Mucosa of stomach (tissue), 1 donor: ENCODE measurements at regions not wholly inside any gene's neighbourhood (a gene's known extent, or its start where the extent isn't known, plus 50 kb on each side); places are given as distances from the start of the nearest gene placed in this dataset.
"Not testable (repeated sequence)": the region's sequence is repeated elsewhere in the genome, so short reads cannot be mapped to it uniquely, and the experiment has no call there.

ENCODE experiments used
- H3K27me3 ChIP-seq: one replicate; pipeline ENCODE4 v1.7.0; 2013; ENCODE audit warnings: mild to moderate bottlenecking, low read length; ENCODE audit not compliant: control insufficient read depth, insufficient read depth
- H3K36me3 ChIP-seq: one replicate; pipeline ENCODE4 v1.7.0; 2013; ENCODE audit warnings: low read length; ENCODE audit not compliant: control insufficient read depth, insufficient read depth
- H3K4me1 ChIP-seq: one replicate; pipeline ENCODE4 v1.7.0; 2013; ENCODE audit warnings: mild to moderate bottlenecking, low read length; ENCODE audit not compliant: control insufficient read depth, insufficient read depth
- H3K4me3 ChIP-seq: one replicate; pipeline ENCODE4 v1.7.0; 2013; ENCODE audit warnings: low read length
- H3K9ac ChIP-seq: one replicate; pipeline ENCODE4 v1.7.0; 2013; ENCODE audit warnings: mild to moderate bottlenecking, low read length, moderate library complexity
- H3K9me3 ChIP-seq: one replicate; pipeline ENCODE4 v1.7.0; 2013; ENCODE audit warnings: mild to moderate bottlenecking, low read length, moderate library complexity; ENCODE audit not compliant: control insufficient read depth
- donor health status: Pancreatic carcinoma.

GRCh38 chr16:88128556-88128955 is 177.3 kb downstream of the BANP start:
- Histone ChIP-seq H3K9me3 (no peaks in the 10 kb centered on the region), H3K36me3 (no peaks in the 10 kb centered on the region), H3K4me1 (no peaks in the 10 kb centered on the region), H3K4me3 (no peak overlapping the region), H3K9ac (no peak overlapping the region), H3K27me3 (no peaks in the 10 kb centered on the region)

- H3K9me3 ChIP-seq, H3K27me3 ChIP-seq: not testable (repeated sequence)
These were observed 177.9 kb downstream of the BANP start for GRCh38 chr16:88129133-88129532.

DNA sequence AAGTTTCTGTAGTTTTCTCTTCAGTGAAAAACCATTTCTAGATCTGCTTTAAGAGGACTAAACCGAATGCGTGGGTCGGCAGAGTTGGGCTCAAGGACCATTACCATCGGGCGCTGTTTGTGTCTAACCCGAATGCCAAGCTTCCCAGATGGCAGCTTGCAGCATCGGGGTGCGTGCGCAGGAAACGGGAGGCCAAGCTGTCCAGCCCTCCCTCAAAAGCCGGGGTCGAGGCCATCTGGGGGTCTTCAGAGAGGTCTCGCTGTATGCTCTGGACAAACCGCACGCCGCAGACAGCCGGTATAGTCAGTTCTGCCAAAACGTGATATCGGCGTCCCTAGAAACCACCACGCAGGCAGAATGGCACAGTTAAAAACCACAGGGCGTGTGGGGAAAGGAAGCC is 178.8 kb downstream of the BANP start:
- Histone ChIP-seq H3K4me3 (no peak overlapping the region), H3K27me3 (no peaks in the 10 kb centered on the region), H3K9me3 (no peaks in the 10 kb centered on the region), H3K9ac (no peak overlapping the region), H3K4me1 (no peaks in the 10 kb centered on the region), H3K36me3 (no peaks in the 10 kb centered on the region)

More at GRCh38 chr16:88129133-88129532, 177.9 kb downstream of the BANP start:
- H3K9ac ChIP-seq, H3K4me3 ChIP-seq, H3K36me3 ChIP-seq, H3K4me1 ChIP-seq: not testable (repeated sequence)

DNA sequence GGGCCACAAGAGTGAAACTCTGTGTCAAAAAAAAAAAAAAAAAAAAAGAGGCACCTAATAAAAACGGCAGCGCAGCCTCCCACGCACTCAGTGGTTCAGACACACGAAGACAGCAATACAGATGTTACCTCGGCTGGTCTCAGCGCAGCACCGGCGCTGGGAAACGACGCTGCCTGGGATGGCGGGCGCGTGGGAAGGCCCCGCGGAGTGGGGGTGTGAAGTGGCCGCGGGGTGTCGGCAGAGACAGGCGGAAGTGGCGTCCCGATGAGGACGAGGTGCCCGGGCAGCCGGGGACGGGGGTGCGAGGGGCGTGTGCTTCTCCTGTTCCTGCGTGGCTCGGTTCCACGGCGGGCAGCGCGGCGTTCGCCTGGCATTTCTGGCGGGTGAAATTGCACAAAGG is 179.4 kb downstream of the BANP start:
- Histone ChIP-seq H3K4me1 (no peaks in the 10 kb centered on the region), H3K27me3 (no peaks in the 10 kb centered on the region), H3K9me3 (no peaks in the 10 kb centered on the region), H3K9ac (no peak overlapping the region), H3K36me3 (no peaks in the 10 kb centered on the region), H3K4me3 (no peak overlapping the region)

GRCh38 chr16:88131256-88131655 is 180.0 kb downstream of the BANP start:
- Histone ChIP-seq H3K36me3 (no peaks in the 10 kb centered on the region), H3K4me3 (no peak overlapping the region), H3K4me1 (no peaks in the 10 kb centered on the region), H3K27me3 (no peaks in the 10 kb centered on the region), H3K9ac (no peak overlapping the region), H3K9me3 (no peaks in the 10 kb centered on the region)

- H3K9ac ChIP-seq = no peak overlapping the region
- no peaks in the 10 kb centered on the region for H3K36me3 ChIP-seq
- H3K4me1 ChIP-seq = no peaks in the 10 kb centered on the region
- H3K9me3 ChIP-seq = no peaks in the 10 kb centered on the region
- H3K27me3 ChIP-seq = no peaks in the 10 kb centered on the region
- no peak overlapping the region for H3K4me3 ChIP-seq
These were observed 180.7 kb downstream of the BANP start for GRCh38 chr16:88131966-88132365.

DNA sequence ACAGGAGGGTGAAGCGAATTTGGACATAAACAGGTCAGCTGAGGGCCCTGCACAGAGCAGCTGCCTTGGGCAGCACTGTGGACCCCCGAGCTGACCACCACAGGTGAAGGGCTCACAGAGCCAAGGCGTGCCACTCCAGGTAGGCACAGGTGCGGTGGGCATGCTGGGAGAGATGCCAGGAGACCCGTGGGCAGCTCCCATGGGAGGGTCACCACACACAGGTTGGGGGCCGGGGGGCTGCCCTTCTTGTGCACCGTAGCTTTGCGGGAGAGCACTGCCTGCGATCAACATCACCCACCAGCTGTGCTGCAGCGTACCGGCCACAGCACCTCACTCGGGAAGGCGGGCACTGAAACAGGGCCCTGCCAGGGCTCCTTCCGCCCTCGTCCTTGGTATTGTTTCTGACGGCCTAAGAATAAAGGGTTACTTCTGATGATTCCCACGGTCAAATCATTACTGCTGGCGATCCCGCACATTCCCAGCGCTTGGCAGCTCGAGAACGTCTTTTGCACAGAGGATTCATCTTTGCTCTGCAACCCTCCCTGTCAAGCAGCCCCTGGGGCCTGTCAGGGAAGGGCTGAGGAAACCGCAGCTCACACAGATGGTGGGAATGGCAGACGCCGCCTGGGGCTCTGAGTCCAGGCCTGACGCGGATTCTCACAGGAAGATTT is 181.7 kb downstream of the BANP start:
- no peak overlapping the region for H3K4me3 ChIP-seq
- H3K9me3 ChIP-seq = no peaks in the 10 kb centered on the region
- H3K4me1 ChIP-seq = no peaks in the 10 kb centered on the region
- no peaks in the 10 kb centered on the region for H3K36me3 ChIP-seq
- H3K27me3 ChIP-seq = no peaks in the 10 kb centered on the region
- no peak overlapping the region for H3K9ac ChIP-seq

- Histone ChIP-seq H3K4me3 (no peak overlapping the region), H3K9me3 (no peaks in the 10 kb centered on the region), H3K4me1 (no peaks in the 10 kb centered on the region)
These were observed 182.2 kb downstream of the BANP start for GRCh38 chr16:88133507-88133843.

GRCh38 chr16:88134172-88134898 is 183.1 kb downstream of the BANP start:
- not testable (repeated sequence) for H3K27me3 ChIP-seq, H3K4me1 ChIP-seq, H3K4me3 ChIP-seq, H3K9ac ChIP-seq, H3K9me3 ChIP-seq, H3K36me3 ChIP-seq

More at GRCh38 chr16:88133507-88133843, 182.2 kb downstream of the BANP start:
- Histone ChIP-seq H3K27me3 (no peaks in the 10 kb centered on the region), H3K36me3 (no peaks in the 10 kb centered on the region), H3K9ac (no peak overlapping the region)

- H3K4me3 ChIP-seq, H3K4me1 ChIP-seq, H3K27me3 ChIP-seq, H3K9ac ChIP-seq, H3K36me3 ChIP-seq, H3K9me3 ChIP-seq: not testable (repeated sequence)
These were observed 183.9 kb downstream of the BANP start for GRCh38 chr16:88134899-88135682.

DNA sequence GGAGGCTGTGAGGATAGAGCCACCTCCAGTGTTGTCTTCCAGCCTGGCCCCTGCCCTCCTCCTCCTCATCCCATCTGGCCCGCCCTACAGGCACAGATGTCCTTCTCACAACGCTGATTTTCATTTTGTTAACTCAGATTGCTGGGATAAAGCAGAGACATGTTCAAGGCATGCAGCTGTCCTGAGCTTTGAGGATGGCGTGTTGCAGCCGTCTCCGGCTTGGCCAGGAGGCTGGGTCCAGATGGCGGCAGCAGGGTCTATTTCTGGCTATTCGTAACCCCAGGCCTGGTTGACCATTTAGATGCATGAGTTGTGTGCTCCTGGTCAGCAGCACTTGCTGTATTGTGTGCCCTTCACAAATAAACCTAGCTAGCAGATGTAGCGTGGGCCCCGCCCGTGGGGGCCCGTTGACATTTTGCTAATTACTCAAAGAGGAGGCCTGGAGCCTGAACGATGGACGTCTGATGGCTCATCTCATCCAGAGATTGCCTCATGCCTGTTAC is 185.0 kb downstream of the BANP start:
- H3K9ac ChIP-seq, H3K36me3 ChIP-seq, H3K27me3 ChIP-seq, H3K4me1 ChIP-seq, H3K9me3 ChIP-seq, H3K4me3 ChIP-seq: not testable (repeated sequence)

DNA sequence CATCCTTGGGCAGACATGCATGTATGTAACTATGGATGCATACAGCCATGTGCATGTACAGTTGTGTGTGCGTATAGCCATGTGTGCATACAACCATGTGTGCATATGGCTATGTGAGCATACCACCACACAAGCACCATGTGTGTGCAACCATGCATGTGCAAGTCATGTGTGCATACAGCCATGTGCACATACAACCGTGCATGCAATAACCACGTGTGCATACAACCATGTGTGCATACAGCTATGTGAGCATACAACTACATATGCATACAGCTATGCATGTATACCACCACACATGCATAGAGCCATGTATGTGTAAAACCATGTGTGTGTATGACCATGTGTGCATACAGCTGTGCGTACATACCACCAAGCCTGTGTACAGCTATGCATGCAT is 185.7 kb downstream of the BANP start:
- H3K4me1 ChIP-seq, H3K27me3 ChIP-seq, H3K4me3 ChIP-seq, H3K9me3 ChIP-seq, H3K9ac ChIP-seq, H3K36me3 ChIP-seq: not testable (repeated sequence)
